RPMI7951 (cell line): ENCODE measurements at regions not wholly inside any gene's neighbourhood (a gene's known extent, or its start where the extent isn't known, plus 50 kb on each side); places are given as distances from the start of the nearest gene placed in this dataset.
A peak's percentile ranks its signal among the peaks of the same experiment; 100 is the strongest.

Experiments
- DNase-seq: peaks from one replicate; pipeline ENCODE4 v3.0.0-alpha.2; 2012; ENCODE audit warnings: low read depth

- peak; percentile 81 for DNase-seq
These were observed 250.9 kb upstream of the CRY1 start for GRCh38 chr12:107344035-107344808.

GRCh38 chr12:107347261-107347660, 253.9 kb upstream of the CRY1 start:
- DNase-seq: no peak

GRCh38 chr12:107349008-107349747, 255.8 kb upstream of the CRY1 start:
- peak; percentile 91 for DNase-seq

- DNase-seq: no peak
These were observed 256.5 kb upstream of the CRY1 start for GRCh38 chr12:107349839-107350238.

GRCh38 chr12:107351109-107351508, 257.8 kb upstream of the CRY1 start:
- no peak for DNase-seq

GRCh38 chr12:107351713-107352112, 258.4 kb upstream of the CRY1 start:
- no peak for DNase-seq

GRCh38 chr12:107352347-107353081, 259.2 kb upstream of the CRY1 start:
- DNase-seq: no peak

GRCh38 chr12:107353312-107353711, 260.0 kb upstream of the CRY1 start:
- DNase-seq: no peak

GRCh38 chr12:107355004-107355565, 261.7 kb upstream of the CRY1 start:
- no peak for DNase-seq

- no peak for DNase-seq
These were observed 262.3 kb upstream of the CRY1 start for GRCh38 chr12:107355612-107356011.

GRCh38 chr12:107356266-107356936, 263.1 kb upstream of the CRY1 start:
- DNase-seq: peak; percentile 90

- DNase-seq: no peak
These were observed 263.6 kb upstream of the CRY1 start for GRCh38 chr12:107356937-107357295.

- peak; percentile 88 for DNase-seq
These were observed 266.0 kb upstream of the CRY1 start for GRCh38 chr12:107359382-107359781.

- no peak for DNase-seq
These were observed 266.7 kb upstream of the CRY1 start for GRCh38 chr12:107360033-107360432.

GRCh38 chr12:107360482-107360881, 267.1 kb upstream of the CRY1 start:
- no peak for DNase-seq

- DNase-seq: no peak
These were observed 268.6 kb upstream of the CRY1 start for GRCh38 chr12:107361970-107362369.

GRCh38 chr12:107362960-107363359, 269.6 kb upstream of the CRY1 start:
- no peak for DNase-seq

- no peak for DNase-seq
These were observed 271.6 kb upstream of the CRY1 start for GRCh38 chr12:107364875-107365518.

- DNase-seq: no peak
These were observed 272.4 kb upstream of the CRY1 start for GRCh38 chr12:107365703-107366102.

GRCh38 chr12:107366322-107366721, 273.0 kb upstream of the CRY1 start:
- no peak for DNase-seq

- DNase-seq: no peak
These were observed 275.2 kb upstream of the CRY1 start for GRCh38 chr12:107368586-107368985.
